ENCODE measurements at regions not wholly inside any gene's neighbourhood (a gene's known extent, or its start where the extent isn't known, plus 50 kb on each side); places are given as distances from the start of the nearest gene placed in this dataset.

DNA sequence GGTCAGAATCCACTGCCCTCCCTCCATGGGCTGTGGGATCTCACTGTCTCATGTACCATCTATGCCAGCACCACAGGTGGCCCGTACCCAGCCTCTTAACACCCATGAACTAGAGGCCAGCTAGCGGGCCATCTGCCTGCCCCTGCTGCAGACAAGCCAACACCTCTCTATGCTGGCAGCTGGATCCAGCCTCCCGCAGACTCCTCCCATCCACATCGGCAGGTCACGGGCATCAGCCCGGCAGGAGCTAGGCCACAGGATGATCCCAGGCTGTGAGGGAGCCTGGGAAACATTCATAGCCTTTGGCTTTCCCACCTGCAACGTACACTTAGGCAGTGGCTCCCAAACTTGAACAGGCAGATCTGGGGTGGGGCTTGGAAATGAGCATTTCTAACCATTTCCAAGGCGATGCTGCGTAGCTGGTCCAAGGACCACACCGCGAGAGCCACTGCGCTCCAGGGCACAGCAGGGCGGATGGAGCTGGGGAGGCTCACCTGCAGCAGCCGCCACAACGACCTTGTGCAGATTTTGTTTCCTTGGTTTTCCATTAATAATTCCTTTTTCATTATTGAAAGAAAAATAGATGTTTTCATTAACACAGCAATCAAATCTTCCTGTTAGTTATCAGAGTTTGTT lies 114.7 kb downstream of the KCNF1 start (continued):
- TF ChIP-seq, protein P1, sequence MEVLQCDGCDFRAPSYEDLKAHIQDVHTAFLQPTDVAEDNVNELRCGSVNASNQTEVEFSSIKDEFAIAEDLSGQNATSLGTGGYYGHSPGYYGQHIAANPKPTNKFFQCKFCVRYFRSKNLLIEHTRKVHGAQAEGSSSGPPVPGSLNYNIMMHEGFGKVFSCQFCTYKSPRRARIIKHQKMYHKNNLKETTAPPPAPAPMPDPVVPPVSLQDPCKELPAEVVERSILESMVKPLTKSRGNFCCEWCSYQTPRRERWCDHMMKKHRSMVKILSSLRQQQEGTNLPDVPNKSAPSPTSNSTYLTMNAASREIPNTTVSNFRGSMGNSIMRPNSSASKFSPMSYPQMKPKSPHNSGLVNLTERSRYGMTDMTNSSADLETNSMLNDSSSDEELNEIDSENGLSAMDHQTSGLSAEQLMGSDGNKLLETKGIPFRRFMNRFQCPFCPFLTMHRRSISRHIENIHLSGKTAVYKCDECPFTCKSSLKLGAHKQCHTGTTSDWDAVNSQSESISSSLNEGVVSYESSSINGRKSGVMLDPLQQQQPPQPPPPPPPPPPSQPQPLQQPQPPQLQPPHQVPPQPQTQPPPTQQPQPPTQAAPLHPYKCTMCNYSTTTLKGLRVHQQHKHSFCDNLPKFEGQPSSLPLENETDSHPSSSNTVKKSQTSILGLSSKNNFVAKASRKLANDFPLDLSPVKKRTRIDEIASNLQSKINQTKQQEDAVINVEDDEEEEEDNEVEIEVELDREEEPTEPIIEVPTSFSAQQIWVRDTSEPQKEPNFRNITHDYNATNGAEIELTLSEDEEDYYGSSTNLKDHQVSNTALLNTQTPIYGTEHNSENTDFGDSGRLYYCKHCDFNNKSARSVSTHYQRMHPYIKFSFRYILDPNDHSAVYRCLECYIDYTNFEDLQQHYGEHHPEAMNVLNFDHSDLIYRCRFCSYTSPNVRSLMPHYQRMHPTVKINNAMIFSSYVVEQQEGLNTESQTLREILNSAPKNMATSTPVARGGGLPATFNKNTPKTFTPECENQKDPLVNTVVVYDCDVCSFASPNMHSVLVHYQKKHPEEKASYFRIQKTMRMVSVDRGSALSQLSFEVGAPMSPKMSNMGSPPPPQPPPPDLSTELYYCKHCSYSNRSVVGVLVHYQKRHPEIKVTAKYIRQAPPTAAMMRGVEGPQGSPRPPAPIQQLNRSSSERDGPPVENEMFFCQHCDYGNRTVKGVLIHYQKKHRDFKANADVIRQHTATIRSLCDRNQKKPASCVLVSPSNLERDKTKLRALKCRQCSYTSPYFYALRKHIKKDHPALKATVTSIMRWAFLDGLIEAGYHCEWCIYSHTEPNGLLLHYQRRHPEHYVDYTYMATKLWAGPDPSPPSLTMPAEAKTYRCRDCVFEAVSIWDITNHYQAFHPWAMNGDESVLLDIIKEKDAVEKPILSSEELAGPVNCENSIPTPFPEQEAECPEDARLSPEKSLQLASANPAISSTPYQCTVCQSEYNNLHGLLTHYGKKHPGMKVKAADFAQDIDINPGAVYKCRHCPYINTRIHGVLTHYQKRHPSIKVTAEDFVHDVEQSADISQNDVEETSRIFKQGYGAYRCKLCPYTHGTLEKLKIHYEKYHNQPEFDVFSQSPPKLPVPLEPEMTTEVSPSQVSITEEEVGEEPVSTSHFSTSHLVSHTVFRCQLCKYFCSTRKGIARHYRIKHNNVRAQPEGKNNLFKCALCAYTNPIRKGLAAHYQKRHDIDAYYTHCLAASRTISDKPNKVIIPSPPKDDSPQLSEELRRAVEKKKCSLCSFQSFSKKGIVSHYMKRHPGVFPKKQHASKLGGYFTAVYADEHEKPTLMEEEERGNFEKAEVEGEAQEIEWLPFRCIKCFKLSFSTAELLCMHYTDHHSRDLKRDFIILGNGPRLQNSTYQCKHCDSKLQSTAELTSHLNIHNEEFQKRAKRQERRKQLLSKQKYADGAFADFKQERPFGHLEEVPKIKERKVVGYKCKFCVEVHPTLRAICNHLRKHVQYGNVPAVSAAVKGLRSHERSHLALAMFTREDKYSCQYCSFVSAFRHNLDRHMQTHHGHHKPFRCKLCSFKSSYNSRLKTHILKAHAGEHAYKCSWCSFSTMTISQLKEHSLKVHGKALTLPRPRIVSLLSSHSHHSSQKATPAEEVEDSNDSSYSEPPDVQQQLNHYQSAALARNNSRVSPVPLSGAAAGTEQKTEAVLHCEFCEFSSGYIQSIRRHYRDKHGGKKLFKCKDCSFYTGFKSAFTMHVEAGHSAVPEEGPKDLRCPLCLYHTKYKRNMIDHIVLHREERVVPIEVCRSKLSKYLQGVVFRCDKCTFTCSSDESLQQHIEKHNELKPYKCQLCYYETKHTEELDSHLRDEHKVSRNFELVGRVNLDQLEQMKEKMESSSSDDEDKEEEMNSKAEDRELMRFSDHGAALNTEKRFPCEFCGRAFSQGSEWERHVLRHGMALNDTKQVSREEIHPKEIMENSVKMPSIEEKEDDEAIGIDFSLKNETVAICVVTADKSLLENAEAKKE (CRISPR knock-in tag; IDR thresholded peaks at IDR 0.05): no peak
- TF ChIP-seq, protein P2, sequence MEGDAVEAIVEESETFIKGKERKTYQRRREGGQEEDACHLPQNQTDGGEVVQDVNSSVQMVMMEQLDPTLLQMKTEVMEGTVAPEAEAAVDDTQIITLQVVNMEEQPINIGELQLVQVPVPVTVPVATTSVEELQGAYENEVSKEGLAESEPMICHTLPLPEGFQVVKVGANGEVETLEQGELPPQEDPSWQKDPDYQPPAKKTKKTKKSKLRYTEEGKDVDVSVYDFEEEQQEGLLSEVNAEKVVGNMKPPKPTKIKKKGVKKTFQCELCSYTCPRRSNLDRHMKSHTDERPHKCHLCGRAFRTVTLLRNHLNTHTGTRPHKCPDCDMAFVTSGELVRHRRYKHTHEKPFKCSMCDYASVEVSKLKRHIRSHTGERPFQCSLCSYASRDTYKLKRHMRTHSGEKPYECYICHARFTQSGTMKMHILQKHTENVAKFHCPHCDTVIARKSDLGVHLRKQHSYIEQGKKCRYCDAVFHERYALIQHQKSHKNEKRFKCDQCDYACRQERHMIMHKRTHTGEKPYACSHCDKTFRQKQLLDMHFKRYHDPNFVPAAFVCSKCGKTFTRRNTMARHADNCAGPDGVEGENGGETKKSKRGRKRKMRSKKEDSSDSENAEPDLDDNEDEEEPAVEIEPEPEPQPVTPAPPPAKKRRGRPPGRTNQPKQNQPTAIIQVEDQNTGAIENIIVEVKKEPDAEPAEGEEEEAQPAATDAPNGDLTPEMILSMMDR (conservative IDR thresholded peaks at IDR 0.05; ENCODE audit: low read depth in 2 of 2): no peak
- no peak for TF ChIP-seq ZNF331 (CRISPR knock-in tag; IDR thresholded peaks at IDR 0.05; ENCODE audit: low read depth)
- no peak for TF ChIP-seq CREB1 (CRISPR knock-in tag; IDR thresholded peaks at IDR 0.05; ENCODE audit: low read depth)
- TF ChIP-seq POLR2AphosphoS5 (IDR thresholded peaks at IDR 0.05; ENCODE audit: low read depth): no peak

DNA sequence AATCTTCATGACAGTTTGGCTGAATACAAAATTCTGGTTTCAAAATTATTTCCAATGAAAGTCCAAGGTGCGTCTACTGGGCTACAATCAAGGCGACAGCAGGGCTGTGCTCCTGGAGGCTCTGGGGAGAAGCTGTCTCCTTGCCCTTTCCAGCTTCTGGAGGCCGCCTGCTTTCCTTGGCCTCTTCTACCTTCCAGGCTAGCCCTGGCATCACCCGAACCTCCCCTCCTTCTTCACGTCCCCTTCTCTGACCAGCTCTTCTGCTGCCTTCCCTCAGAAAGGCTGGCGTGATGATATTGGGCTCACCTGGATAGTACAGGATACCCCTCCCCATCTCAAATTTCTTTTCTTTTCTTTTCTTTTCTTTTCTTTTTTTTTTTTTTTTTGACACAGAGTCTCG lies 115.5 kb downstream of the KCNF1 start:
- H3K9me2 ChIP-seq (ENCODE audit: insufficient read depth): no peaks in the 10 kb centered on the region
- H3K4me1 Mint-ChIP-seq: peaks cover 15% of the 10 kb centered on the region; the same call in 2 of the 3 replicates
- no peaks in the 10 kb centered on the region; the same call in 2 of the 3 replicates for H3K9me3 Mint-ChIP-seq
- no peak overlapping the region for H3K27ac ChIP-seq (ENCODE audit: low read depth)
- DNase-seq (ENCODE audit: low spot score) (no peak), ATAC-seq (no peak)
- no peaks in the 10 kb centered on the region for H3K36me3 ChIP-seq (ENCODE audit: insufficient read depth)
- no peaks in the 10 kb centered on the region for H3F3A ChIP-seq (replicated peaks; ENCODE audit: low read depth)
- H3K27me3 ChIP-seq (ENCODE audit: insufficient read depth): no peaks in the 10 kb centered on the region
- H3K4me3 Mint-ChIP-seq: no peak overlapping the region
- no peak overlapping the region for H3K4me2 ChIP-seq
- peaks cover 6% of the 10 kb centered on the region for H3K27me3 Mint-ChIP-seq (ENCODE audit: insufficient read depth, low read depth, poor library complexity)
- no peak overlapping the region for H3K4me3 ChIP-seq
- no peaks in the 10 kb centered on the region for H3K79me2 ChIP-seq (replicated peaks; ENCODE audit: insufficient read depth)
- no peaks in the 10 kb centered on the region for H4K20me1 ChIP-seq (replicated peaks; ENCODE audit: insufficient read depth)
- no peak overlapping the region for H3K27ac Mint-ChIP-seq
- no peaks in the 10 kb centered on the region for H3K4me1 ChIP-seq (ENCODE audit: insufficient read depth)
- no peak overlapping the region for H2AFZ ChIP-seq
- H3K36me3 Mint-ChIP-seq (ENCODE audit: low read depth): no peaks in the 10 kb centered on the region
- TF ChIP-seq POLR2AphosphoS5 (IDR thresholded peaks at IDR 0.05; ENCODE audit: low read depth) (no peak), ZNF114 (CRISPR knock-in tag; IDR thresholded peaks at IDR 0.05) (no peak)
- TF ChIP-seq, protein P3, sequence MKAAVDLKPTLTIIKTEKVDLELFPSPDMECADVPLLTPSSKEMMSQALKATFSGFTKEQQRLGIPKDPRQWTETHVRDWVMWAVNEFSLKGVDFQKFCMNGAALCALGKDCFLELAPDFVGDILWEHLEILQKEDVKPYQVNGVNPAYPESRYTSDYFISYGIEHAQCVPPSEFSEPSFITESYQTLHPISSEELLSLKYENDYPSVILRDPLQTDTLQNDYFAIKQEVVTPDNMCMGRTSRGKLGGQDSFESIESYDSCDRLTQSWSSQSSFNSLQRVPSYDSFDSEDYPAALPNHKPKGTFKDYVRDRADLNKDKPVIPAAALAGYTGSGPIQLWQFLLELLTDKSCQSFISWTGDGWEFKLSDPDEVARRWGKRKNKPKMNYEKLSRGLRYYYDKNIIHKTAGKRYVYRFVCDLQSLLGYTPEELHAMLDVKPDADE (IDR thresholded peaks at IDR 0.05): no peak

All from GM23338 (cell line).